ENCODE measurements at regions not wholly inside any gene's neighbourhood (a gene's known extent, or its start where the extent isn't known, plus 50 kb on each side); places are given as distances from the start of the nearest gene placed in this dataset.
A peak's percentile ranks its signal among the peaks of the same experiment; 100 is the strongest.

DNA sequence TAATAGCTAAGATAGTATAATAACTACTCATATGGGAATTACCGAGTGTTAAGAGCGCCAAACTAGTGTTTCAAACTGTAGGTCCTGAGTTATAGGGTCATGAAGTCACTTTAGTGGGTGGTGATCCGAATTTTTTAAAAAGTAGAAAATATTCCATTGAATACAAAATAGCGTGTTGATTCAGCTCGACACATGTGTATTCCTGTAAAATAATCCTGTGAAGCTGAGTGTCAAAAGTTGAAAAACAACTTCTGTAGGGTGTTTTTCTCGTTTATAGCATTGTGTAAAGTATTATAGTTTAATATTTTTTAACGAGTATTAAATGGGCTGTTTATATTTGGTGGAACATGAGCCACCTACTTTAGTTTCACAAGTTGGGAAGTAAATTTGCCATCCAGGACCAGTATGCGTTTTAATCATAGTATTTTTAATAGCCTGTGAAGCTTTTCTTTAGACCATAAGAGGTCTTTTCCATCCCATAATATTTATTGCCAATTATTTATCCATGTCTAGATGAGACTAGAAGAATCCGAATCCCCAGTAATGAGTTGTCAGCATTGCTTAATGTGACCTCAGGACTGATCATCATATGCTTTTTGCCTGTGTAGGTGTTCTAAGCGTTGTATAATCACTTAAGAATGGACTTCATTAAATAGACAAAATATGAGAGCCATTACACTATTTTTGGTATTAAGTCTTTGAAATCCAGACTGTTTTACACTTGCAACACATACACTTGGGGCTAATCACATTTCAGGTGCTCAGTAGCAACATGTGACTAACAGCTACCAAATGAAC lies 84.1 kb downstream of the PTPDC1 start:
- H3K36me3 Mint-ChIP-seq (ENCODE audit: low read depth), result peaks cover 33% of the 10 kb centered on the region
- TF ChIP-seq, protein P1, sequence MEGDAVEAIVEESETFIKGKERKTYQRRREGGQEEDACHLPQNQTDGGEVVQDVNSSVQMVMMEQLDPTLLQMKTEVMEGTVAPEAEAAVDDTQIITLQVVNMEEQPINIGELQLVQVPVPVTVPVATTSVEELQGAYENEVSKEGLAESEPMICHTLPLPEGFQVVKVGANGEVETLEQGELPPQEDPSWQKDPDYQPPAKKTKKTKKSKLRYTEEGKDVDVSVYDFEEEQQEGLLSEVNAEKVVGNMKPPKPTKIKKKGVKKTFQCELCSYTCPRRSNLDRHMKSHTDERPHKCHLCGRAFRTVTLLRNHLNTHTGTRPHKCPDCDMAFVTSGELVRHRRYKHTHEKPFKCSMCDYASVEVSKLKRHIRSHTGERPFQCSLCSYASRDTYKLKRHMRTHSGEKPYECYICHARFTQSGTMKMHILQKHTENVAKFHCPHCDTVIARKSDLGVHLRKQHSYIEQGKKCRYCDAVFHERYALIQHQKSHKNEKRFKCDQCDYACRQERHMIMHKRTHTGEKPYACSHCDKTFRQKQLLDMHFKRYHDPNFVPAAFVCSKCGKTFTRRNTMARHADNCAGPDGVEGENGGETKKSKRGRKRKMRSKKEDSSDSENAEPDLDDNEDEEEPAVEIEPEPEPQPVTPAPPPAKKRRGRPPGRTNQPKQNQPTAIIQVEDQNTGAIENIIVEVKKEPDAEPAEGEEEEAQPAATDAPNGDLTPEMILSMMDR (IDR thresholded peaks at IDR 0.05), result no peak
- peak overlapping the region; percentile 98 for H3K4me3 Mint-ChIP-seq
- H3K9me3 Mint-ChIP-seq, result no peaks in the 10 kb centered on the region
- peak overlapping the region; percentile 94 for H3K27ac Mint-ChIP-seq
- intact Hi-C loops (cut with micrococcal nuclease), result no loop called here
- ChIA-PET CTCF (interaction anchor here (1.0 kb wide), 1 partner anchor 45 kb away, joined by 4 read pairs; no protein-coding TSS in a partner anchor), POLR2A (interaction anchor here (1.0 to 1.2 kb wide), 4 partner anchors 9 to 11 kb away, joined by 3 to 5 read pairs (median 4); no protein-coding TSS in a partner anchor)
- H3K27me3 Mint-ChIP-seq, result no peaks in the 10 kb centered on the region
- DNase-seq, result no peak
- peaks cover 52% of the 10 kb centered on the region for H3K4me1 Mint-ChIP-seq (ENCODE audit: low read depth)
- no peak for ATAC-seq

DNA sequence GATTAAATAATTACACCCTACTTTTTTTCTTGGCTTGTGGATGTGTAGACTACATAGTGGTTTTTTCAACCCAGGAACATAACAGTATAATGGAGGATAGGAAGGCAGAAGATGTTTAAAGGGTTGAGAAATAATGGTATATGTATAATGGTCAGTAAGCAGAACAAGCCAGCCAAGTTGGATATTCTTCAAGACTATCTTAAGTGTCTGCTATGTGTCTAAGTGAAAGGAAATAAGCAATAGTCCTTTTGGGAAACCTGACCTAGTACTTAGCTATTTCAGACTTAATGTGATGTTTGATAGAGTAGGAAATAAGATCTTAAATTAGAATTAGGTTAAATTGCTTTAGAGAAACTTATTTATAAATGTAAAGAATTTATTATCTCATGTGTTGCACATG lies 85.7 kb downstream of the PTPDC1 start:
- peaks cover 60% of the 10 kb centered on the region for H3K4me1 Mint-ChIP-seq (ENCODE audit: low read depth)
- intact Hi-C loops (cut with micrococcal nuclease), result no loop called here
- H3K4me3 Mint-ChIP-seq, result peak overlapping the region; percentile 72
- peaks cover 45% of the 10 kb centered on the region for H3K36me3 Mint-ChIP-seq (ENCODE audit: low read depth)
- DNase-seq, result no peak
- ChIA-PET POLR2A (interaction anchor here (1.1 kb wide), 1 partner anchor 14 kb away, joined by 3 read pairs; no protein-coding TSS in a partner anchor), CTCF (interaction anchor here (1.3 kb wide), 1 partner anchor 9 kb away, joined by 3 read pairs; no protein-coding TSS in a partner anchor)
- no peak for ATAC-seq
- peak overlapping the region; percentile 80 for H3K27ac Mint-ChIP-seq
- H3K9me3 Mint-ChIP-seq, result no peaks in the 10 kb centered on the region
- TF ChIP-seq, protein P1 (IDR thresholded peaks at IDR 0.05), result no peak
- H3K27me3 Mint-ChIP-seq, result no peaks in the 10 kb centered on the region

DNA sequence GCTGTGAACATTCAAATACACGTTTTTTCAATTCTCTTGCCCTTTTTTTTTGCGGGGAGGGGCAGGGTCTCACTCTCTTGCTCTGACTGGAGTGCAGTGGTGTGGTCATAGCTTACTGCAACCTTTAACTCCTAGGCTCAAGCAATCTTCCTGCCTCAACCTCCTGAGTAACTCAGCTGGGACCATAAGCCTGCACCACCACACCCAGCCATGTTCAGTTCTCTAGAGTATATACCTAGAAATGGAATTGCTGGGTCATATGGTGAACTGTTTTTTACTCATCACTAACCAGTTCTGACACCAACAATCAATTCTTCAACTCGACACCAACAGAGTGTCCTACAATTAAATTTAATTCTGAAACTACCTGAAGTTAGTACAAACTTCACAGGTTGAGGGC lies 85.5 kb upstream of the ZNF169 start:
- no peak overlapping the region for H3K4me3 Mint-ChIP-seq
- POLR2A ChIA-PET, result interaction anchor here (0.9 to 2.1 kb wide), 2 partner anchors 14 to 39 kb away, joined by 3 to 6 read pairs; no protein-coding TSS in a partner anchor
- intact Hi-C loops (cut with micrococcal nuclease), result no loop called here
- CTCF ChIA-PET, result interaction anchor here (1.2 to 1.3 kb wide), 2 partner anchors 15 to 109 kb away, joined by 3 to 5 read pairs; no protein-coding TSS in a partner anchor
- peak; percentile 51 for DNase-seq
- H3K27me3 Mint-ChIP-seq, result no peaks in the 10 kb centered on the region
- H3K9me3 Mint-ChIP-seq, result no peaks in the 10 kb centered on the region
- peaks cover 57% of the 10 kb centered on the region for H3K36me3 Mint-ChIP-seq (ENCODE audit: low read depth)
- peak; percentile 78 for ATAC-seq
- TF ChIP-seq, protein P1 (IDR thresholded peaks at IDR 0.05), result no peak
- H3K27ac Mint-ChIP-seq, result peak overlapping the region; percentile 88
- H3K4me1 Mint-ChIP-seq (ENCODE audit: low read depth), result peaks cover 81% of the 10 kb centered on the region

DNA sequence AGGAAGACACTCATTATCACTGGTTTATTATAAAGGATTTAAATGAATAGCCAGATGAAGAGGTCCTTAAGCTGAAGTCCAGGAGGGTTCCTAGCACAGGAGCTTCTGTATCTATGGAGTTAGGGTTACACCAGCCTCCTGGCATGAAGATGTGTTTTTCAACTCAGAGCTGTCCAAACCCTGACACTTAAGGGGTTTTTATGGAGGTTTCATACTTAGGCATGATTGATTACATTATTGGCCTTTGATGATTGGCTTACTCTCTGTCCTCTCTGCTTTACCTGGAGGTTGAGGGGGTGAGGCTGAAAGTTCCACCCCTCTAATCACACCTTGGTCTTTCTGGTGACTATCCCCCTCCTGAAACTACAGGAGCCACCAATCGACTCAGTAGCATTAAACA lies 84.9 kb upstream of the ZNF169 start:
- ChIA-PET POLR2A (interaction anchor here (1.2 to 2.1 kb wide), 2 partner anchors 8 to 39 kb away, joined by 6 to 9 read pairs; no protein-coding TSS in a partner anchor), CTCF (interaction anchor here (1.2 kb wide), 2 partner anchors 15 to 108 kb away, joined by 3 to 5 read pairs; no protein-coding TSS in a partner anchor)
- Mint-ChIP-seq H3K36me3 (ENCODE audit: low read depth) (peaks cover 59% of the 10 kb centered on the region), H3K27ac (peak overlapping the region; percentile 88), H3K4me3 (peak overlapping the region; percentile 19), H3K4me1 (ENCODE audit: low read depth) (peaks cover 84% of the 10 kb centered on the region), H3K27me3 (no peaks in the 10 kb centered on the region), H3K9me3 (no peaks in the 10 kb centered on the region)
- DNase-seq (no peak), ATAC-seq (peak; percentile 24)
- intact Hi-C loops (cut with micrococcal nuclease), result no loop called here
- TF ChIP-seq, protein P1 (IDR thresholded peaks at IDR 0.05), result no peak

DNA sequence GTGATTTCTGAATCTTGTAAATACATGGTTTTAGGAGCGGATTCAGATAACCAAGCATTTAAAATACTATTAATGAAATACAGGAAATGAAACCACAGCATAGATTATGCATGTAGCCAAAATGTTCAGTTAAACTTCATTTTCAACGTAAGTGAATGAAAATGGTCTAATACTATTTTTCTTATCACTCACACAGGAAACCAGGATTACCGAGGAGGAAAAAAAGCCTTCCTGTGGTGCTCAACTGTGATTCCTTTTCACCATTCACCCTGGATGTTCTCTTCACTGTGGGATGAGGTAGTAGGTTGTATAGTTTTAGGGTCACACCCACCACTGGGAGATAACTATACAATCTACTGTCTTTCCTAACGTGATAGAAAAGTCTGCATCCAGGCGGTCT lies 83.4 kb upstream of the ZNF169 start:
- no peaks in the 10 kb centered on the region for H3K27me3 Mint-ChIP-seq
- peaks cover 66% of the 10 kb centered on the region for H3K36me3 Mint-ChIP-seq (ENCODE audit: low read depth)
- TF ChIP-seq, protein P1 (IDR thresholded peaks at IDR 0.05), result no peak
- no peaks in the 10 kb centered on the region for H3K9me3 Mint-ChIP-seq
- ChIA-PET CTCF (no interaction called here), POLR2A (no interaction called here)
- no peak for ATAC-seq
- intact Hi-C loops (cut with micrococcal nuclease), result no loop called here
- peak overlapping the region; percentile 84 for H3K27ac Mint-ChIP-seq
- H3K4me1 Mint-ChIP-seq (ENCODE audit: low read depth), result peaks cover 82% of the 10 kb centered on the region
- DNase-seq, result no peak
- H3K4me3 Mint-ChIP-seq, result no peak overlapping the region

Data from activated CD8-positive, alpha-beta T cell treated with anti-CD3 and anti-CD28 coated beads for 36 hours (primary cell).